OCI-LY7 (cell line): ENCODE measurements at regions not wholly inside any gene's neighbourhood (a gene's known extent, or its start where the extent isn't known, plus 50 kb on each side); places are given as distances from the start of the nearest gene placed in this dataset.
"Not testable (repeated sequence)": the region's sequence is repeated elsewhere in the genome, so short reads cannot be mapped to it uniquely, and the experiment has no call there.

Experiments
- BruUV-seq: library from RNA; stranded (reverse); fragments of 400-500 nt; replicated peaks from 2 replicates; lab custom pipeline; 2021; lab: Mats Ljungman, UMichigan
- CTCF ChIA-PET: fragments of 300-600 bp; sonication (Branson Sonifier 250); formaldehyde crosslinking; loops from one replicate; lab custom pipeline; 2022; ENCODE audit warnings: antibody characterized with exemption; ENCODE audit not compliant: unreplicated experiment; lab: Charles Lee
- POLR2A ChIA-PET: fragments of 300-600 bp; sonication (Branson Sonifier 250); formaldehyde crosslinking; loops from one replicate; lab custom pipeline; 2022; ENCODE audit warnings: antibody characterized with exemption; lab: Charles Lee
- DNase-seq: peaks from one replicate; pipeline ENCODE4 v3.0.0-alpha.2; 2015; ENCODE audit warnings: low spot score
- H2AFZ ChIP-seq: fragments of 200-600 bp; sonication (generic), shearing (Covaris generic); 2 replicates; pipeline ENCODE4 v1.6.1; 2014; ENCODE audit warnings: mild to moderate bottlenecking, antibody characterized with exemption, low read length, moderate library complexity
- H3K27ac ChIP-seq: fragments of 200-600 bp; sonication (generic); 2 replicates; pipeline ENCODE4 v1.5.1; 2014; ENCODE audit warnings: mixed run types, low read depth, mild to moderate bottlenecking, moderate library complexity, low read length, inconsistent platforms; ENCODE audit not compliant: poor library complexity, severe bottlenecking
- H3K36me3 ChIP-seq: fragments of 200-600 bp; sonication (generic); 2 replicates; pipeline ENCODE4 v1.6.1; 2014; ENCODE audit warnings: mild to moderate bottlenecking, antibody characterized with exemption, low read length, moderate library complexity, mixed read lengths; ENCODE audit not compliant: insufficient read depth
- H3K4me1 ChIP-seq: fragments of 200-600 bp; sonication (generic); 2 replicates; pipeline ENCODE4 v1.5.1; 2014; ENCODE audit warnings: mild to moderate bottlenecking, low read length; ENCODE audit not compliant: insufficient read depth, poor library complexity, severe bottlenecking
- H3K4me2 ChIP-seq: fragments of 200-600 bp; sonication (generic); 2 replicates; pipeline ENCODE4 v1.6.1; 2014; ENCODE audit warnings: mild to moderate bottlenecking, low read length
- H3K4me3 ChIP-seq: fragments of 200-600 bp; sonication (generic); 2 replicates; pipeline ENCODE4 v1.5.1; 2014; ENCODE audit warnings: mild to moderate bottlenecking, low read depth, low read length; ENCODE audit not compliant: poor library complexity, severe bottlenecking
- H3K79me2 ChIP-seq: fragments of 200-600 bp; sonication (generic); 2 replicates; pipeline ENCODE4 v1.6.1; 2016; ENCODE audit warnings: low read depth, mild to moderate bottlenecking, low read length, moderate library complexity, mixed read lengths; ENCODE audit not compliant: insufficient read depth
- H3K9me2 ChIP-seq: fragments of 200-600 bp; sonication (generic); 2 replicates; pipeline ENCODE4 v1.6.1; 2016; ENCODE audit warnings: mild to moderate bottlenecking, low read length, mixed read lengths; ENCODE audit not compliant: insufficient read depth
- H3K9me3 ChIP-seq: fragments of 200-600 bp; sonication (generic); 2 replicates; pipeline ENCODE4 v1.6.1; 2014; ENCODE audit warnings: mild to moderate bottlenecking, mixed run types, low read length, mixed read lengths
- H4K20me1 ChIP-seq: fragments of 200-600 bp; sonication (generic); 2 replicates; pipeline ENCODE4 v1.6.1; 2014; ENCODE audit warnings: mild to moderate bottlenecking, antibody characterized with exemption, low read length, moderate library complexity, mixed read lengths; ENCODE audit not compliant: insufficient read depth
- CTCF ChIP-seq: fragments of 200-600 bp; sonication (generic); conservative IDR thresholded peaks from 2 replicates; pipeline ENCODE4 v1.5.1; 2014; ENCODE audit warnings: mild to moderate bottlenecking, antibody characterized with exemption, low read length, moderate library complexity, mixed read lengths
- EZH2phosphoT487 ChIP-seq: fragments of 200-600 bp; sonication (generic); IDR thresholded peaks from 2 replicates; pipeline ENCODE4 v1.6.1; 2018; ENCODE audit warnings: low read depth, borderline replicate concordance, mild to moderate bottlenecking, mixed run types, antibody characterized with exemption, low read length, moderate library complexity, mixed read lengths
- intact Hi-C: fragments of 100-400 bp; cut with micrococcal nuclease; formaldehyde crosslinking; loops from one replicate; pipeline ENCODE4 v1.10.0; 2022; ENCODE audit not compliant: unreplicated experiment

GRCh38 chr17:22278302-22279275 lies 586.3 kb downstream of the KCNJ18 start:
- H3K9me3 ChIP-seq = no peaks in the 10 kb centered on the region
- CTCF ChIA-PET = no interaction called here
- H3K27ac ChIP-seq = no peak overlapping the region
- no peak overlapping the region for H3K4me3 ChIP-seq
- no peaks in the 10 kb centered on the region for H3K4me1 ChIP-seq
- H3K36me3 ChIP-seq = no peaks in the 10 kb centered on the region
- TF ChIP-seq CTCF (no peak), EZH2phosphoT487 (no peak)
- intact Hi-C loops = no loop called here
- POLR2A ChIA-PET = no interaction called here
- no peaks in the 10 kb centered on the region for H4K20me1 ChIP-seq
- H2AFZ ChIP-seq = no peak overlapping the region
- H3K4me2 ChIP-seq = no peak overlapping the region
- no TSS peak for BruUV-seq
- no peak for DNase-seq
- no peaks in the 10 kb centered on the region for H3K79me2 ChIP-seq
- H3K9me2 ChIP-seq = no peaks in the 10 kb centered on the region

- Histone ChIP-seq H3K4me3 (no peak overlapping the region), H3K4me2 (no peak overlapping the region), H4K20me1 (no peaks in the 10 kb centered on the region), H3K4me1 (no peaks in the 10 kb centered on the region), H2AFZ (no peak overlapping the region), H3K36me3 (no peaks in the 10 kb centered on the region), H3K9me3 (no peaks in the 10 kb centered on the region), H3K27ac (no peak overlapping the region), H3K79me2 (no peaks in the 10 kb centered on the region), H3K9me2 (no peaks in the 10 kb centered on the region)
- TF ChIP-seq EZH2phosphoT487 = no peak
- no peak for TF ChIP-seq CTCF
- DNase-seq = no peak
- CTCF ChIA-PET = no interaction called here
- POLR2A ChIA-PET = no interaction called here
- no TSS peak for BruUV-seq
- intact Hi-C loops = no loop called here
Measured at GRCh38 chr17:22286337-22287041, 594.2 kb downstream of the KCNJ18 start.

- H3K4me1 ChIP-seq, H3K9me3 ChIP-seq, H3K27ac ChIP-seq, H4K20me1 ChIP-seq, CTCF ChIA-PET, DNase-seq, H3K4me2 ChIP-seq, H3K36me3 ChIP-seq, H3K79me2 ChIP-seq, POLR2A ChIA-PET, intact Hi-C loops, H3K4me3 ChIP-seq, H3K9me2 ChIP-seq, BruUV-seq, H2AFZ ChIP-seq: not testable (repeated sequence)
Measured at GRCh38 chr17:22298484-22298951, 606.2 kb downstream of the KCNJ18 start.
